ENCODE measurements at regions not wholly inside any gene's neighbourhood (a gene's known extent, or its start where the extent isn't known, plus 50 kb on each side); places are given as distances from the start of the nearest gene placed in this dataset.
"Not testable (repeated sequence)": the region's sequence is repeated elsewhere in the genome, so short reads cannot be mapped to it uniquely, and the experiment has no call there.

GRCh38 chr2:154507186-154507585 is 191.3 kb upstream of the KCNJ3 start:
- BruUV-seq (replicated peaks), result no TSS peak
- TF ChIP-seq EZH2 (IDR thresholded peaks at IDR 0.05; ENCODE audit: borderline replicate concordance, low read depth, low read length, poor library complexity, severe bottlenecking) (no peak), CTCF (conservative IDR thresholded peaks at IDR 0.05; ENCODE audit: low read depth, low read length) (no peak; the same call in 1 of the 2 replicates)
- ChIA-PET POLR2A (ENCODE audit: low non-redundant PET) (no interaction called here), CTCF (no interaction called here)
- no peaks in the 10 kb centered on the region for H3K27me3 ChIP-seq (replicated peaks; ENCODE audit: insufficient read depth, low read depth, low read length, poor library complexity)
- intact Hi-C loops (cut with micrococcal nuclease; ENCODE audit: unreplicated experiment), result no loop called here
- H3K36me3 ChIP-seq (ENCODE audit: insufficient read depth, low read length, poor library complexity, severe bottlenecking), result no peaks in the 10 kb centered on the region
- DNase-seq (ENCODE audit: low spot score), result no peak
- no peak overlapping the region for H3K4me3 ChIP-seq (ENCODE audit: low read depth, low read length, poor library complexity, severe bottlenecking)
- no peaks in the 10 kb centered on the region for H3K4me1 ChIP-seq (ENCODE audit: insufficient read depth, low read length, poor library complexity, severe bottlenecking)
- H3K9me3 ChIP-seq (ENCODE audit: low read depth, low read length, poor library complexity, severe bottlenecking), result no peaks in the 10 kb centered on the region
- H3K27ac ChIP-seq (ENCODE audit: low read depth, low read length, poor library complexity, severe bottlenecking), result no peak overlapping the region

GRCh38 chr2:154518872-154519271 is 179.6 kb upstream of the KCNJ3 start:
- intact Hi-C loops (cut with micrococcal nuclease; ENCODE audit: unreplicated experiment), result no loop called here
- Histone ChIP-seq H3K4me1 (ENCODE audit: insufficient read depth, low read length, poor library complexity, severe bottlenecking) (no peaks in the 10 kb centered on the region), H3K36me3 (ENCODE audit: insufficient read depth, low read length, poor library complexity, severe bottlenecking) (no peaks in the 10 kb centered on the region), H3K9me3 (ENCODE audit: low read depth, low read length, poor library complexity, severe bottlenecking) (no peaks in the 10 kb centered on the region), H3K4me3 (ENCODE audit: low read depth, low read length, poor library complexity, severe bottlenecking) (no peak overlapping the region), H3K27me3 (replicated peaks; ENCODE audit: insufficient read depth, low read depth, low read length, poor library complexity) (no peaks in the 10 kb centered on the region), H3K27ac (ENCODE audit: low read depth, low read length, poor library complexity, severe bottlenecking) (no peak overlapping the region)
- ChIA-PET CTCF (no interaction called here), POLR2A (ENCODE audit: low non-redundant PET) (no interaction called here)
- no TSS peak for BruUV-seq (replicated peaks)
- DNase-seq (ENCODE audit: low spot score), result no peak
- TF ChIP-seq EZH2 (IDR thresholded peaks at IDR 0.05; ENCODE audit: borderline replicate concordance, low read depth, low read length, poor library complexity, severe bottlenecking) (no peak), CTCF (conservative IDR thresholded peaks at IDR 0.05; ENCODE audit: low read depth, low read length) (no peak)

GRCh38 chr2:154520951-154521350 is 177.5 kb upstream of the KCNJ3 start:
- H3K27ac ChIP-seq (ENCODE audit: low read depth, low read length, poor library complexity, severe bottlenecking); H3K27me3 ChIP-seq (replicated peaks; ENCODE audit: insufficient read depth, low read depth, low read length, poor library complexity); CTCF ChIA-PET; H3K4me1 ChIP-seq (ENCODE audit: insufficient read depth, low read length, poor library complexity, severe bottlenecking); H3K4me3 ChIP-seq (ENCODE audit: low read depth, low read length, poor library complexity, severe bottlenecking); DNase-seq (ENCODE audit: low spot score); intact Hi-C loops (cut with micrococcal nuclease; ENCODE audit: unreplicated experiment); H3K36me3 ChIP-seq (ENCODE audit: insufficient read depth, low read length, poor library complexity, severe bottlenecking); POLR2A ChIA-PET (ENCODE audit: low non-redundant PET); H3K9me3 ChIP-seq (ENCODE audit: low read depth, low read length, poor library complexity, severe bottlenecking); BruUV-seq (replicated peaks): not testable (repeated sequence)

- POLR2A ChIA-PET (ENCODE audit: low non-redundant PET), result no interaction called here
- Histone ChIP-seq H3K27me3 (replicated peaks; ENCODE audit: insufficient read depth, low read depth, low read length, poor library complexity) (no peaks in the 10 kb centered on the region), H3K4me3 (ENCODE audit: low read depth, low read length, poor library complexity, severe bottlenecking) (no peak overlapping the region), H3K4me1 (ENCODE audit: insufficient read depth, low read length, poor library complexity, severe bottlenecking) (no peaks in the 10 kb centered on the region), H3K27ac (ENCODE audit: low read depth, low read length, poor library complexity, severe bottlenecking) (no peak overlapping the region), H3K9me3 (ENCODE audit: low read depth, low read length, poor library complexity, severe bottlenecking) (no peaks in the 10 kb centered on the region), H3K36me3 (ENCODE audit: insufficient read depth, low read length, poor library complexity, severe bottlenecking) (no peaks in the 10 kb centered on the region)
- no TSS peak for BruUV-seq (replicated peaks)
- intact Hi-C loops (cut with micrococcal nuclease; ENCODE audit: unreplicated experiment), result no loop called here
- TF ChIP-seq CTCF (conservative IDR thresholded peaks at IDR 0.05; ENCODE audit: low read depth, low read length), result no peak
- TF ChIP-seq EZH2 (IDR thresholded peaks at IDR 0.05; ENCODE audit: borderline replicate concordance, low read depth, low read length, poor library complexity, severe bottlenecking), result no peak
- no peak for DNase-seq (ENCODE audit: low spot score)
- CTCF ChIA-PET, result no interaction called here
These were observed 172.3 kb upstream of the KCNJ3 start for GRCh38 chr2:154526234-154526633.

Data from A673 (cell line).